Omental fat pad (tissue), 3 donors: ENCODE measurements at regions not wholly inside any gene's neighbourhood (a gene's known extent, or its start where the extent isn't known, plus 50 kb on each side); places are given as distances from the start of the nearest gene placed in this dataset. TPM values are rescaled to one million over a fixed set of nuclear protein-coding genes. Genes with fewer than 3 reads are reported as not detected.

Experiments
- ATAC-seq: fragments of 150-250 bp; one replicate; pipeline ENCODE4 v1.9.1; 2016; ENCODE audit warnings: mild to moderate bottlenecking, moderate library complexity; ENCODE audit not compliant: low FRiP score
- DNase-seq: peaks from one replicate; pipeline ENCODE4 v3.0.0-alpha.2; 2019; ENCODE audit warnings: low spot score
- small RNA-seq: library from RNA; depleted of rRNA; stranded (forward); fragments of <200 nt; gene quantifications from one replicate; pipeline ENCODE3, GENCODE V24; 2016
- TF ChIP-seq, protein P1 (sequence below), 3 donors: fragments of 450-650 bp; IDR thresholded peaks; one replicate each; pipeline ENCODE4 v1.5.1; 2016 to 2017; ENCODE audit warnings: antibody characterized with exemption in 3 of 3, mild to moderate bottlenecking in 3 of 3, moderate library complexity in 2 of 3

DNA sequence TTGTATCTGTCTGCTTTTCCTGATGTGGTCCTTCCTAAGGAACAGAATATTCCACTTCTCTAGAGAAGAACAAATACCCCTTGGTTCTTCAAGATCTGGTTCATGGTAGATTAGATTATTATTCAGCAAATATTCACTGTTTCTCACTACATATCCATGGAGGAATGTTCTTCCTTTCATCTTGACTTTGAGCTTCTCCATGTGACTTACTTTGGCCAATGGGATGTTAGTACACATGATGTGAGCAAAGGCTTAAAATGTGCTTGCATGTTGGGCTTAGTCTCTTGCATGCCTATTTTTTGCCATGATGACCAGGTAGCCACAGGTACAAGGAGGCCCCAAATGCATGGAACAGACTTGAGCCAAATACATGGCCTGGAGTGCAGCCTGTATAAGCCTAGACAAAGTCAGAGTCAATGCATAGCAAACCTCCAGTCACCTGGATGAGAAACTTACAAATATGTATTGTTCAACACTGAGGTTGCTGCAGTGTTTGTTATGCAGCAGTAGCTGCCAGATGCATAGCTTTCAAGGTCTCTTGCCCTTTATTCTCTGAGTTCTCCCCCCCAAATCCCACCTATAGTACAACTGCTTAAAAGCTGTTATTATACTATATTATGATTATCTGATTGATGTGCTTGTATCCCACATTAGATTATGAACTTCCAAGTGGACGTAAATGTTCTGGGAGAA is 50.0 kb upstream of the CHD6 start:
- TF ChIP-seq, protein P1, sequence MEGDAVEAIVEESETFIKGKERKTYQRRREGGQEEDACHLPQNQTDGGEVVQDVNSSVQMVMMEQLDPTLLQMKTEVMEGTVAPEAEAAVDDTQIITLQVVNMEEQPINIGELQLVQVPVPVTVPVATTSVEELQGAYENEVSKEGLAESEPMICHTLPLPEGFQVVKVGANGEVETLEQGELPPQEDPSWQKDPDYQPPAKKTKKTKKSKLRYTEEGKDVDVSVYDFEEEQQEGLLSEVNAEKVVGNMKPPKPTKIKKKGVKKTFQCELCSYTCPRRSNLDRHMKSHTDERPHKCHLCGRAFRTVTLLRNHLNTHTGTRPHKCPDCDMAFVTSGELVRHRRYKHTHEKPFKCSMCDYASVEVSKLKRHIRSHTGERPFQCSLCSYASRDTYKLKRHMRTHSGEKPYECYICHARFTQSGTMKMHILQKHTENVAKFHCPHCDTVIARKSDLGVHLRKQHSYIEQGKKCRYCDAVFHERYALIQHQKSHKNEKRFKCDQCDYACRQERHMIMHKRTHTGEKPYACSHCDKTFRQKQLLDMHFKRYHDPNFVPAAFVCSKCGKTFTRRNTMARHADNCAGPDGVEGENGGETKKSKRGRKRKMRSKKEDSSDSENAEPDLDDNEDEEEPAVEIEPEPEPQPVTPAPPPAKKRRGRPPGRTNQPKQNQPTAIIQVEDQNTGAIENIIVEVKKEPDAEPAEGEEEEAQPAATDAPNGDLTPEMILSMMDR (IDR thresholded peaks at IDR 0.05), result no peak

More for the DNA sequence above, 50.0 kb upstream of the CHD6 start:
- DNase-seq (no peak), ATAC-seq (no peak)

Small RNAs in the stretch of these regions (small RNA-seq; reads per million reads assigned to genes)
- not detected for gene RF00568
- not detected for gene RNU6-1018P
